ENCODE measurements at regions not wholly inside any gene's neighbourhood (a gene's known extent, or its start where the extent isn't known, plus 50 kb on each side); places are given as distances from the start of the nearest gene placed in this dataset.

- no peak for TF ChIP-seq SREBF1 (IDR thresholded peaks at IDR 0.05; ENCODE audit: low read length)
Observed at GRCh38 chr3:25913179-25913578, 123.3 kb downstream of the OXSM start (continued).

GRCh38 chr3:25915673-25916072, 125.8 kb downstream of the OXSM start:
- DNase-seq (ENCODE audit: low read depth, low spot score), result no peak
- intact Hi-C loops (cut with micrococcal nuclease; ENCODE audit: unreplicated experiment), result loop anchor here (2.0 kb wide), 1 partner anchor 55 kb away; no protein-coding TSS in a partner anchor
- Histone ChIP-seq H3K4me1 (ENCODE audit: control insufficient read depth, insufficient read depth, low read length) (no peaks in the 10 kb centered on the region), H3K4me3 (no peak overlapping the region), H2AFZ (ENCODE audit: control insufficient read depth, low read depth, low read length) (no peak overlapping the region), H3K36me3 (ENCODE audit: control insufficient read depth in 2 of 2, insufficient read depth in 2 of 2, low read length in 1 of 2) (no peaks in the 10 kb centered on the region), H3K9me3 (replicated peaks; ENCODE audit: control insufficient read depth, insufficient read depth, low read length) (no peaks in the 10 kb centered on the region), H3K9ac (ENCODE audit: control insufficient read depth, insufficient read depth, low read length) (no peak overlapping the region), H3K4me2 (ENCODE audit: control insufficient read depth, insufficient read depth) (no peak overlapping the region), H3K27me3 (replicated peaks in 1 of 2; ENCODE audit: control insufficient read depth in 2 of 2, insufficient read depth in 2 of 2, low read length in 1 of 2) (no peaks in the 10 kb centered on the region), H4K20me1 (ENCODE audit: control insufficient read depth, insufficient read depth) (no peaks in the 10 kb centered on the region), H3K79me2 (ENCODE audit: control insufficient read depth, insufficient read depth, low read length) (no peaks in the 10 kb centered on the region), H3K27ac (ENCODE audit: control insufficient read depth, insufficient read depth) (no peak overlapping the region)
- RAD21 ChIA-PET (ENCODE audit: unreplicated experiment), result no interaction called here
- SMC1A ChIA-PET (ENCODE audit: uncharacterized antibody, unreplicated experiment), result interaction anchor here (0.9 to 1.0 kb wide), 2 partner anchors 16 to 203 kb away, joined by 3 to 4 read pairs; no protein-coding TSS in a partner anchor
- no peak for FAIRE-seq
- ATAC-seq, result no peak
- no peak for TF ChIP-seq LARP7 (IDR thresholded peaks at IDR 0.05)
- TF ChIP-seq SIN3A (IDR thresholded peaks at IDR 0.05; ENCODE audit: low read depth, low read length), result no peak
- no peak for TF ChIP-seq EGR1 (IDR thresholded peaks at IDR 0.05; ENCODE audit: borderline replicate concordance in 1 of 2, low read depth in 2 of 2, low read length in 2 of 2)
- no peak for TF ChIP-seq RELB (IDR thresholded peaks at IDR 0.05; ENCODE audit: low read depth)
- no peak for TF ChIP-seq CHD4 (IDR thresholded peaks at IDR 0.05)
- TF ChIP-seq ASH2L (IDR thresholded peaks at IDR 0.05; ENCODE audit: borderline replicate concordance, low read depth), result no peak
- no peak for TF ChIP-seq HCFC1 (IDR thresholded peaks at IDR 0.05; ENCODE audit: low read length)
- TF ChIP-seq E2F8 (IDR thresholded peaks at IDR 0.05; ENCODE audit: low read depth, partially characterized antibody), result no peak
- no peak for TF ChIP-seq USF2 (IDR thresholded peaks at IDR 0.05; ENCODE audit: borderline replicate concordance, low read depth, low read length)
- TF ChIP-seq WRNIP1 (IDR thresholded peaks at IDR 0.05; ENCODE audit: borderline replicate concordance, low read depth, low read length), result no peak
- in situ Hi-C loops (cut with MboI), result no loop called here
- CTCF ChIA-PET, result no interaction called here
- POLR2A ChIA-PET, result no interaction called here
- WGBS (ENCODE audit: insufficient coverage, insufficient replicate concordance, low lambda C conversion rate, missing lambda C conversion rate), result 0% methylated on average over 2 of the region's 2 CpGs
- BruUV-seq (replicated peaks), result no TSS peak
